OCI-LY3 (cell line): ENCODE measurements at regions not wholly inside any gene's neighbourhood (a gene's known extent, or its start where the extent isn't known, plus 50 kb on each side); places are given as distances from the start of the nearest gene placed in this dataset.

Source experiments
- CTCF ChIP-seq: fragments of 200-600, 300-600 bp; sonication (generic); IDR thresholded peaks from 2 replicates; pipeline ENCODE4 v1.5.1; 2014; ENCODE audit warnings: antibody characterized with exemption, low read length, low read depth
- EZH2phosphoT487 ChIP-seq: fragments of 200-600 bp; shearing (Covaris generic); IDR thresholded peaks from 2 replicates; pipeline ENCODE4 v1.6.1; 2018; ENCODE audit warnings: antibody characterized with exemption, mixed run types, low read depth

DNA sequence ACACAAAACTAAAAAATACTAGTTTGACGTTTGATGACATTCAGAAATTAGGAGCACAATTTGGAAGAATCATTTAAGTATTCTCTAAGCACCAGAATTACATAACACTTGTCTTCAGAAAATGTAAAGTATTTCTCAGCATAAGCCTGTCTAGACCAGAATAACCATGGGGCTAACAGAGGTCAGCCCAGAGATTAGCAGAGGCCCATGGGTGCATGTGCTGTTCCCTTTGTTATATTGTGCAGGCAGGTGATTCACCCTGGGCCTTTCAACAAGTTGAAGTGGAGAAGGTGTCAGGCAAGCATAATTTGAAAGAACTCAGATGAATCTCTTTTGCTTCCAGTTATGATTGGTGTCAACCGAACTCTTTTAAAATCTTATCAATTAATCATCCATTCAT is 227.9 kb downstream of the LURAP1L start:
- no peak for TF ChIP-seq CTCF
- TF ChIP-seq EZH2phosphoT487: no peak
